Prostate gland (tissue), 1 donor: ENCODE measurements at regions not wholly inside any gene's neighbourhood (a gene's known extent, or its start where the extent isn't known, plus 50 kb on each side); places are given as distances from the start of the nearest gene placed in this dataset.

Experiments
- POLR2A ChIP-seq: fragments of 450-650 bp; IDR thresholded peaks from one replicate; pipeline ENCODE4 v1.6.1; 2016; ENCODE audit warnings: antibody characterized with exemption, mild to moderate bottlenecking
- POLR2AphosphoS5 ChIP-seq: sonication (generic); formaldehyde crosslinking; IDR thresholded peaks from one replicate; pipeline ENCODE4 v1.6.1; 2017; ENCODE audit warnings: antibody characterized with exemption

DNA sequence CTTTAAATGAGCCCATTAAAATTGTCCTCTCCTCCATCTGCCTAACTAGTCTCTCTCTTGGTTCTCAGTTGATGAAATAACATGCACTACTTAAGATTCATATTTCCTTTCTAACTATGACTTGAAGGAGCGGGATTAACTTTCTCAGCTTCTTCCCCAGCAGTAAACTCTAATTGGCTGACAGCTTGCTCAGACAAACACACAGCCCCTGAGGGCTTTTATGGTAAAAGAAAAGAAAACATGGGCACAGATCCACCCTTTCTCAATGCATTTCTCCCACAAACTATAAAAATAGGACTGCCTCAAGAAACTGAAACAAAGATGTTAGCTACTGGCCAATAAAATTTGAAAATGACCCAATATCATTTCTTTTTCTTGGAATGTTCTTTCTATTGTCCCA, 703.1 kb downstream of the ADGRL2 start:
- no peak for TF ChIP-seq POLR2A
- no peak for TF ChIP-seq POLR2AphosphoS5
